NCI-H2227 (cell line): ENCODE measurements at regions not wholly inside any gene's neighbourhood (a gene's known extent, or its start where the extent isn't known, plus 50 kb on each side); places are given as distances from the start of the nearest gene placed in this dataset.
"Not testable (repeated sequence)": the region's sequence is repeated elsewhere in the genome, so short reads cannot be mapped to it uniquely, and the experiment has no call there.

Source experiments
- DNase-seq: peaks from one replicate; lab custom pipeline; 2025; ENCODE audit not compliant: unreplicated experiment; lab: John Stamatoyannopoulos, UW

GRCh38 chr1:94675373-94675772 lies 133.8 kb upstream of the F3 start:
- DNase-seq = no peak

DNA sequence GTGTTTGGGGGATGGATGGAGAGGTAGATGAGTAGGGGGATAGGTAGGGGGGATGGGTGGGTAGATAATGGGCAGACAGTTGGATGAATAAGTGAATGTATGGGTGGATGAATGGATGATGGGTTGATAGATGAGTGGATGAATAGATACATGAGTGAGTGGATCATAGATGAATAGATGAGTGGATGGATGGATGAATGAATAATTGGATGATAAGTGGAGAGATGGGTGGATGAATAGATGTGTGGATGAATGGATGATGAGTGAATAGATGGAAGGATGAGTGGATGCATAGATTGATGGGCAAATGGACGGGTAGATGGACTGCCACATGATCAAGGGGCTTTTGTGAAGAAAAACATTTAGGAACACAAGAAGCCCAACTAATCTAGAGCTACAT lies 133.3 kb upstream of the F3 start:
- DNase-seq = no peak

DNA sequence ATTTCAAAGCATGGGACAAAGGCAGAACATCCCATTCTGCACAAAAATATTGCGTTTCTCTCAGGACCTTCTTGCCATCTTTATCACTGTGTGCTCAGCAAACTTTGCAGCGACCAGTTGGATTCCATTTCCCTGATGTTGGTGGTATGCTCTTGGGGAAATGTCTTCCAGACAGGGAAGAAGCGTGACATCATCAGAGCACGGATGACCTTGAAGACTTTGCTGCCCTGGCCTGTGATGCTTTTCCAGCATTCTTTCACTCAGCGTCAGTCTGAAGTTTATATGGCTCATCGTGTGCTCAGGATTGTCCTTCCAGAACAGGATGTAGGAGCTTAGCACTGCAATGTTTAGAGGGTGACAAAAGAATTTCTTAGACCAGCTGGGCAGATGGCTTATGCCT lies 131.4 kb upstream of the F3 start:
- DNase-seq = no peak

GRCh38 chr1:94672001-94672400 lies 130.4 kb upstream of the F3 start:
- no peak for DNase-seq

DNA sequence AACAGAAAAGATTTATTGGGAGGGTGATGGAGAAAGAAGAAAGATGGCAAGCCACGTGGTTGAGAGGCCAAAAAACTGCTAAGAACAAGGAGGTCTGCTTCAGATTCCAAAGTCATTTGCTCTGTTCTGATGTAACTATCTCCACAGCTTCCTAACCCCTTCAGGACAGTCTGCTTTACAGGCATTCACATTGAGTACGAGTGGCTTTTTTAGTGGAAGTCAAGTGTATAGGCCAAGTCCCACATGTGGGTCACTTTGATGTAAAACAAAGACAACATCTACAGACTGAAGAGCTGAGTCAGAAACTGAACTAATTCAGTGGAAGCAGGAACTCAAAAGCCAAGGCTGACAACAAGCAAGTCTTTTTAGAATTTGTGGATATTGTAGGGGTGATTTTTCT lies 128.7 kb upstream of the F3 start:
- no peak for DNase-seq

GRCh38 chr1:94669198-94669597 lies 127.6 kb upstream of the F3 start:
- DNase-seq = no peak

DNA sequence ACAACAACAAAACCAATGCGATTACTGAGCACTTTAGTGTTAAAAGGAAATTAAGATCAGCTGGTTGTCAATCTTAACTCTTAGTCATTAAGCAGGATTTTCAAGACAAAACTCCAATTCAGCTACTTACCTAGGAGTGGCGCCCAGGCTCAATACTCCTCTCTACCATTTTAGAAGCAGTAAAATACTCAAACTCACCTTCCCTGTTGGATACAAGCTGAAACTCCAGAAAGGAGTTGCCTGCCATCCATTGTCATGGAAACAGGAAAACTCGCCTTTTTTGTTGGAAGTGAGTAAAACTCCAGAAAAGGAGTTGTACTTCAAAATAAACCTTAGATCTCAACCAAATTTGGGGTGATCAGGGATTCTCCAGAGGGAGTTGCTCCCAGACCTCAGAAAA lies 127.0 kb upstream of the F3 start:
- no peak for DNase-seq

- DNase-seq = no peak
Observed at GRCh38 chr1:94667818-94668217, 126.3 kb upstream of the F3 start.

DNA sequence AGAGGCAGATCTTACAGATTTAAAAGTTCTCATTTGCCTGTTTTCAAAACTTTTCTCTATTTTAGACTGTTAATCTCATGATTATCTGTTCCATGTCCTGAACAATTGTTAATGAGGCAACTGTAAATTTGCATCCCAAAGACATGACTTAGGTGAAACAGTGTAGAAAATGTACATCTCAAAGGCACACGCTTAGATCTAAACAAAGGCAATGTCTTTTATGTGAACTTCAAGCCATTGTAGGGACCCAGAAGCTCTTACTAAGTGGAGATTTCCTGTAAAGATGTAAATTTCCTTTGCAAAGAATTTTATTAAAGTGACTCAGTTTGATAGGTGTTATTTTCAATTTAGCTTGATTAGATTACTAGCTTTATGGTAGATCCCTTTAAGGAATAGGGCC lies 125.2 kb upstream of the F3 start:
- no peak for DNase-seq

- no peak for DNase-seq
Observed at GRCh38 chr1:94661431-94661932, 119.9 kb upstream of the F3 start.

GRCh38 chr1:94660994-94661393 lies 119.4 kb upstream of the F3 start:
- DNase-seq = no peak

GRCh38 chr1:94660258-94660657 lies 118.7 kb upstream of the F3 start:
- no peak for DNase-seq

- DNase-seq = not testable (repeated sequence)
Observed at GRCh38 chr1:94659202-94659601, 117.6 kb upstream of the F3 start.

DNA sequence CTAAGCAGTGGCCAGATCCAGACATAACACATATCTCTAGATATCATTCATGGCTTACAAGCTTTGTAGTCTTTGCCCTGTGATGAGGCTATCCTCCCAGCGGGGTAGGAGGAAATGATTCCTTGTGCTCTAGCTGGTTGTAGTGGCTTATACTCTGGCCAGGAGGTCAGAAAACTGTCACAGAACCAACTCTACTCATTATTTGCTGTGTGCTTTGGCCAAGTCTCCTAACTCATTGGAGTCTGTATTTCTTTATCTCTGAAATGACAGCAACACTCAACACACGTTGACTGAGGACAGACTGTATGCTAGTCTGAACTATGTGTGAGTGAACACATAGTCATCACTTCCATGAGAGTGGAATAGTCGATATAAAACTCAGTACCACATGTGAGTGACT lies 116.7 kb upstream of the F3 start:
- no peak for DNase-seq

GRCh38 chr1:94657776-94658175 lies 116.2 kb upstream of the F3 start:
- not testable (repeated sequence) for DNase-seq

GRCh38 chr1:94656967-94657366 lies 115.4 kb upstream of the F3 start:
- DNase-seq = no peak

- no peak for DNase-seq
Observed at GRCh38 chr1:94654919-94655318, 113.4 kb upstream of the F3 start.

DNA sequence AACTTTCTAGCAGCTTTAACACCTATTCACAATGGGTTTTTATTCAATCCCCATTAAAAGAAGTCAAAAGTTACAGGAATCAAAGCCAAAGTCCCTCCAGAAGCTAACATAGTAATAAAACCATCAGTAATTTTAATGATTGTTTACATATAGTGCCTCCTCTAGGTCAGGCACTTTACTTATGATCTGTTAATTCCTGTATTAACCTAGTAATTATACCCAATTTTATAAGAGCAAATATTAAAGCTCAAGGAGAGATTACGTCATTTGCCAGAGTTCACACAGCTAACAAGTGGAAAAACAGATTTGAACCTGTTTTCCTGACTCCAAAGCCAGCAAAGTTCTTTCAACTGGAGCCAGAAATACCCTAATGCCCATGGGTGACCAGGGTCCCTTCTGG lies 112.9 kb upstream of the F3 start:
- no peak for DNase-seq

DNA sequence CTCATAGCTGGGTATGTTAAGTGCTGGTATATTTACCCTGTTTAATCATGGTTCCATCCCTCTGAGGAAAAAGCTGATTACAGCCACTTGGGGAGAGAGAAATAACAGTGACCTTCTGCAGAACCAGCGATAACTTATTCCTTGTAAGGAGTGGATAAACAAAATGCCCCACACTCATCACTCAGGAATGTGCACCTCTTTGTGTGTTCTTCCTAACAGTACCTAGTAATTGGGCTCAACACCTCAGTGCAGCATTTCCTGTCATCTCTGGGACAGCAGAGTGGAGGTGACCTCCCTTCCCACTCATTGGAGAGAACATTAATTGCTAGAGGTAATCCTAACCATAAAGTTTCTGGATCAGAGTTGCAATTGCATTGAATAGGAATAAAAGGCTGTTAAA lies 112.5 kb upstream of the F3 start:
- DNase-seq = no peak

DNA sequence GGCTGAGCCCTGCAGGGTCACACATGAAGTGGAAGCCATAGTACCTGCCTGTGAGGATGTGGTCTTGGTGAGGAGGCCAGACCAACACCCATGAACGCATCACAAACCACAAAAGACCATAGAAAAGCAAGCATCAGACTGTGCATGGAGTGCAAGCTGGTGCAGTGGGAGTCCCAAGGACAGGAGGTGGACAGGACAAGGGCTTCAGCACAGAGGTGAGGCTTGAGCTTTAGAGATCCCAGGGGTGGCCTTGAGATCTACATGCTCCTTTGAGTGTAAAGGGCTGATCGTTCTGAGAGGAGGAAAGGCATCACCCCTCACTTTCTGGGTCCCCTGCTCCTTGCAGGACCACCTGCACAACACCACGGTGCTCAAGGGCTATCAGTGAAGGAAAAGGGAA lies 111.9 kb upstream of the F3 start:
- no peak for DNase-seq

GRCh38 chr1:94651076-94651475 lies 109.5 kb upstream of the F3 start:
- no peak for DNase-seq

DNA sequence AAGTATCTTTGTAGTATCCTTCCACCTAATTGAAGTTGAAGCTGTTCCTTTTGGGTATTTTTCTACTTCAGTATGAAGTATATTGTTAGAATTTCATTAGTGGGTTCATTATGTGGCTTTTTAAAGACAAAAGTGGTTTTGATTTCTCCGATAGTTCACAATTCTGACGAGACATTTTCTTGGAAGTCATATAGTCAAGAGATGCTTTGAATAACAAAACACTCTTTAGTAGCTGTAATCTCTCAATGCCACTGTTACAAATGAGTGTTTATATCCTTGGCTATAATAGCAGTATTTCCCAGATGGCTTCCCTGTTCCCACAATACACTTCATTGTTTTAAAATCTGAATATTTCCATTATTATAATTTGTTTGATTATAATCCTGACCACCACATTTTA lies 108.7 kb upstream of the F3 start:
- no peak for DNase-seq

DNA sequence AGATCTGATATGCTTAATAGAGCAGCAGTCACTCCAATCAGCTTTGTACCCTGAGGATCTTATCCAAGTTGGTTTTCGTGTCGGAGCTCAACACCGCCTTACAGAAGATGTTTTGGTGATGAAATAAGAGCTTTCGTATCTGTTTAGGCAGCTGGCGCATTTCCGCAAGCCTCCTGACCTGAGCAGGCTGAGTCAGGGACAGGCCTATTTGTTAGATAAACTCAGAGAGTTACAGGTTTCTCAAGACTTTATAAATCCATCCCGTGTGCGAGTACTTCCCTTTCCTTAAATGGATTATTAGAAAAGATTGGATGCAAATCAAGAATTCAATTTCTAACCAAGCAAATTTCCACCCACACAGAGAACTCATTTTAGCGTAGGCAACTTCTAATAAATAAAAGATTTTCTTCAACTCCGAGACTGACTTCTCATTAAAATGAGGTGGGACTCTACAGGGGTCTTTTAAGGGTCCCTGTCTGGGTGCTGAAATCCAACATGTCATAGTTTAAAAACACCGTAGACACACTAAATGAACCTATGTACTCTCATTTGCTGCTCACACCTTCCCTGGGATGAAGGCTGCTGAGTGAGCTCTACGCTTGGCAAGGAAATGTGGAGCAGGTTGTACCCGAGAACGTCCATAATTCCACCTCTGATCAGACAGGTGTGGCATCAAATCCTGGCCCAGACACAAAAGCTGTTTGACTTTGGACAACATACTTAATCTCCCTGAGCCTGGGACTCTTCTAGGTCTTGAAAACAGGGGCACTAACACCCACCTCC lies 106.9 kb upstream of the F3 start:
- no peak for DNase-seq
